ENCODE measurements at regions not wholly inside any gene's neighbourhood (a gene's known extent, or its start where the extent isn't known, plus 50 kb on each side); places are given as distances from the start of the nearest gene placed in this dataset.

- WGBS, 2 donors = 82 to 84% methylated on average over 2 of the region's 2 CpGs
- intact Hi-C loops (cut with DNase I; ENCODE audit: low total_unique reads) = no loop called here
- no peak for DNase-seq (ENCODE audit: low spot score in 2 of 2)
- TF ChIP-seq POLR2A (IDR thresholded peaks at IDR 0.05) (no peak), CTCF (IDR thresholded peaks at IDR 0.05) (no peak)
- H3K4me3 ChIP-seq (ENCODE audit: low read depth, poor library complexity, severe bottlenecking) = no peak overlapping the region
Observed at GRCh38 chr18:43592269-43592668, 315.0 kb upstream of the SYT4 start.

GRCh38 chr18:43596105-43596712 is 318.9 kb upstream of the SYT4 start:
- DNase-seq (ENCODE audit: low spot score in 2 of 2) = no peak
- H3K4me3 ChIP-seq (ENCODE audit: low read depth, poor library complexity, severe bottlenecking) = no peak overlapping the region
- WGBS, 2 donors = 59 to 66% methylated on average over 3 of the region's 3 CpGs
- intact Hi-C loops (cut with DNase I; ENCODE audit: low total_unique reads) = no loop called here
- no peak for TF ChIP-seq CTCF (IDR thresholded peaks at IDR 0.05)
- TF ChIP-seq POLR2A (IDR thresholded peaks at IDR 0.05) = no peak

GRCh38 chr18:43601432-43601831 is 324.1 kb upstream of the SYT4 start:
- intact Hi-C loops (cut with DNase I; ENCODE audit: low total_unique reads) = no loop called here
- 75 to 78% methylated on average over 3 of the region's 3 CpGs for WGBS, 2 donors
- TF ChIP-seq POLR2A (IDR thresholded peaks at IDR 0.05) = no peak
- no peak for TF ChIP-seq CTCF (IDR thresholded peaks at IDR 0.05)
- no peak overlapping the region for H3K4me3 ChIP-seq (ENCODE audit: low read depth, poor library complexity, severe bottlenecking)
- DNase-seq (ENCODE audit: low spot score in 2 of 2) = no peak

- intact Hi-C loops (cut with DNase I; ENCODE audit: low total_unique reads) = no loop called here
- H3K4me3 ChIP-seq (ENCODE audit: low read depth, poor library complexity, severe bottlenecking) = no peak overlapping the region
- WGBS, 2 donors = 74 to 96% methylated on average over 1 of the region's 1 CpG
- TF ChIP-seq CTCF (IDR thresholded peaks at IDR 0.05) (no peak), POLR2A (IDR thresholded peaks at IDR 0.05) (no peak)
- no peak for DNase-seq (ENCODE audit: low spot score in 2 of 2)
Observed at GRCh38 chr18:43605224-43605623, 327.9 kb upstream of the SYT4 start.

GRCh38 chr18:43606795-43607194 is 329.5 kb upstream of the SYT4 start:
- no peak for DNase-seq (ENCODE audit: low spot score in 2 of 2)

More at GRCh38 chr18:43606795-43607194, 329.5 kb upstream of the SYT4 start:
- H3K4me3 ChIP-seq (ENCODE audit: low read depth, poor library complexity, severe bottlenecking) = no peak overlapping the region
- WGBS, 2 donors = 67 to 80% methylated on average over 5 of the region's 5 CpGs
- TF ChIP-seq CTCF (IDR thresholded peaks at IDR 0.05) (no peak), POLR2A (IDR thresholded peaks at IDR 0.05) (no peak)
- intact Hi-C loops (cut with DNase I; ENCODE audit: low total_unique reads) = no loop called here
